AG09309 (cell line): ENCODE measurements at regions not wholly inside any gene's neighbourhood (a gene's known extent, or its start where the extent isn't known, plus 50 kb on each side); places are given as distances from the start of the nearest gene placed in this dataset.
A peak's percentile ranks its signal among the peaks of the same experiment; 100 is the strongest.
"Not testable (repeated sequence)": the region's sequence is repeated elsewhere in the genome, so short reads cannot be mapped to it uniquely, and the experiment has no call there.

Experiments used
- DNase-seq: peaks from one replicate; pipeline ENCODE4 v3.0.0-alpha.2; 2010; ENCODE audit warnings: low read depth
- H3K4me3 ChIP-seq: 2 replicates; pipeline ENCODE4 v1.5.1; 2011; ENCODE audit warnings: mild to moderate bottlenecking, low read depth, low read length, moderate library complexity; ENCODE audit not compliant: control insufficient read depth
- TF ChIP-seq, protein P1 (sequence below): IDR thresholded peaks from 2 replicates; pipeline ENCODE4 v1.5.1; 2011; ENCODE audit warnings: mild to moderate bottlenecking, low read depth, low read length, inconsistent platforms; ENCODE audit not compliant: insufficient read depth, control insufficient read depth; ENCODE audit errors: missing control alignments

DNA sequence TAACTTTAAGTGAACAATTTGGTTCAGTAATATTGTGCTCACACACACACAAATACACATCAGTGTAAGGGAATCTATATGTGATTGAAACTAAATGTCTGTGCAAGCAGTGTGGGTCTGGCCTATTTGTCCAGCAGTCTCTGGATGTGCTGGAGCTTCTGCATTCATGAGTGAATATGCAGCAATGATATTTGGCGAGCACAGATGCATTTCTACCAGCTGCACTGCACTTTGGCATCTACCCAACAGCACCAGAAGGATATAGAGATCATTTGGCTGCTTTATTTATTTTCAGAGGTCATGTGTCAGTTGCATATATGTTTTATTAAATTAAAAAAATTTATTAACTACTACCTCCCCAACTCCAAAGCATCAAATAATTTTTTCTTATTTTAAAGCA, 613.4 kb upstream of the NR3C2 start:
- DNase-seq = no peak
- TF ChIP-seq, protein P1, sequence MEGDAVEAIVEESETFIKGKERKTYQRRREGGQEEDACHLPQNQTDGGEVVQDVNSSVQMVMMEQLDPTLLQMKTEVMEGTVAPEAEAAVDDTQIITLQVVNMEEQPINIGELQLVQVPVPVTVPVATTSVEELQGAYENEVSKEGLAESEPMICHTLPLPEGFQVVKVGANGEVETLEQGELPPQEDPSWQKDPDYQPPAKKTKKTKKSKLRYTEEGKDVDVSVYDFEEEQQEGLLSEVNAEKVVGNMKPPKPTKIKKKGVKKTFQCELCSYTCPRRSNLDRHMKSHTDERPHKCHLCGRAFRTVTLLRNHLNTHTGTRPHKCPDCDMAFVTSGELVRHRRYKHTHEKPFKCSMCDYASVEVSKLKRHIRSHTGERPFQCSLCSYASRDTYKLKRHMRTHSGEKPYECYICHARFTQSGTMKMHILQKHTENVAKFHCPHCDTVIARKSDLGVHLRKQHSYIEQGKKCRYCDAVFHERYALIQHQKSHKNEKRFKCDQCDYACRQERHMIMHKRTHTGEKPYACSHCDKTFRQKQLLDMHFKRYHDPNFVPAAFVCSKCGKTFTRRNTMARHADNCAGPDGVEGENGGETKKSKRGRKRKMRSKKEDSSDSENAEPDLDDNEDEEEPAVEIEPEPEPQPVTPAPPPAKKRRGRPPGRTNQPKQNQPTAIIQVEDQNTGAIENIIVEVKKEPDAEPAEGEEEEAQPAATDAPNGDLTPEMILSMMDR = no peak
- H3K4me3 ChIP-seq = no peak overlapping the region

DNA sequence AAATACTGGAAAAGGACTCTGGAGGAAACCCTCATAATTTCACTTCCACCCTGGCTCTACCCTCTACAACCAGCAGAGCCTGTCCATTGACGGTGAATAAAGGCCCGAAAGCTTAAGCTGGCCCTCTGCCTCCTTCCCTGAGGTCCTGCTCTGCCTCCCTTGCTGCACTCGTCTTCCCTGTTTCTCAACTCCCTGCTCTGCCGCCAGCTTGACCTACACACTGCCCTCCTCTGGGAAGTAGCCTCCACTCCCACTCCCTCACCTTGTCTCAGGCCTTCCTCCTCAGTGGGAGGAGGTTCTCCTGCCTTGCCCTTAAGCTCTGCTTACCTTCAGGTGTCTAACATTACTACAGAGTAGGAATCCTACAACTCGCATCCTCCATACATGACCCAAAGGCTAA, 608.6 kb upstream of the NR3C2 start:
- no peak overlapping the region for H3K4me3 ChIP-seq
- DNase-seq = no peak

DNA sequence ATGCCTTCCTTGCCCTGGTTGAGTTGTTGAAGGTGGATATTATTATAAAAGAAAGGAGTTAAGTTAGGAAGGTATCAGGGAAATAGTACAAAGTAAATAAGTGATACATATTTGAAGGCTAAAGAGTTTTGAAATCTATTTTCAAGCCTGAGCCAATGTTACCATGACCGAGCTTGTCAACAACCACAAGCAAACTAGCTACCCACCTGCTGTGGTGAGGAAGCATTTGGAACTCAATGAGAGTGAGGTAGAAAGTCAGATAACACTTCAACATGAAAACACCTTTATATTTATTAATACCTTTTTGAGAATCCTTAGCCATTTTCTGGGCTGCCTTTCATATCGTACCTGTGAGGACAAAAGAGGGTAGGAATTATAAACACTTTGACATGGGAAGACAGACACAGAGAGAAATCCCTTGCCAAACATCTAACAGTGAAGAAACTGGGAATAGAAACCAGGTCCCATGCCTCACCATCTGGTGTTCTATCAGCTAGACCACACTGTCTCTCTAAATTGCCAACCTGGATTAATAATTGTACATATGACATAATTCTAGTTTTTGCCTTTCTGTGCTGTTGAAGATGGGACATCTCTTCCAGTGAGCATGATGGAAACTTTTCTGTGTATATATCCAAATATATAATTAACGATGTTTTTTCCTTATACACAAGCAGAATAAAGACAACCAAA, 606.4 kb upstream of the NR3C2 start:
- TF ChIP-seq, protein P1 = no peak
- no peak for DNase-seq
- H3K4me3 ChIP-seq = no peak overlapping the region

More for the DNA sequence above, 608.6 kb upstream of the NR3C2 start:
- TF ChIP-seq, protein P1 = no peak

DNA sequence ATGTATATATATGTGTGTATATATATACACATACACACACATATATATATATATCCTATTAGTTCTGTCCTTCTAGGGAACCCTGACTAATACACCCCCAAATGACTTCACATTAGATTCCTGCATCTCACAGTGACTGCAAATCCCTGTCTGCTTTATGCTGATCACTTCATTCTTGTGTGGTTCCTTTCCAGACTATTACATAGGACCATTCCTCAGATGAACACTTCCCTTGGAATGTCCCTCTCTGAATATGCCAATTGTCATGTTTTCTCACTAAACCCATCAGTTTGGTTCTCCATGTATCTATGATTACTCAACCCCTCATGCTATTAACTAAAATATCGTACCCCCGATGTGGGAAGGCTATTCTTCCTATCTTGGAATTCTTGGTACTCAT, 605.2 kb upstream of the NR3C2 start:
- no peak for DNase-seq
- no peak overlapping the region for H3K4me3 ChIP-seq
- TF ChIP-seq, protein P1 = no peak

DNA sequence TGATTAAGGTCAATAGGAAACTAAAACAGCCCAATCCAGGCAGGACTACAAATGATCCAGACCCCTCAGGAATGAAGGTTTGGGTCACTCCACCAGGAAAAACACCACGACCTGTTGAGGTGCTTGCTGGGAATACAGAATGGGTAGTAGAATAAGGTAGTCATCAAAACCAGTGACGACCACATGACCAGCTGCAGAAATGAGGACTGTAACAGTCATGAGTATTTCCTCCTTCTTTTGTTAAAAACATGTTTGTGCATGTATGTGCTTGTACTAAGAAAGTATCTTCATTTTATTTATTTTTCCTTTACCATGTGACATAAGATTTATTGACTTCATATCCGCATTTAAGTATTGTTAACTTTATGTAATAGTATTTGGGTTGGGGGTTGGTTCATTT, 603.5 kb upstream of the NR3C2 start:
- TF ChIP-seq, protein P1 = no peak
- DNase-seq = no peak
- no peak overlapping the region for H3K4me3 ChIP-seq

DNA sequence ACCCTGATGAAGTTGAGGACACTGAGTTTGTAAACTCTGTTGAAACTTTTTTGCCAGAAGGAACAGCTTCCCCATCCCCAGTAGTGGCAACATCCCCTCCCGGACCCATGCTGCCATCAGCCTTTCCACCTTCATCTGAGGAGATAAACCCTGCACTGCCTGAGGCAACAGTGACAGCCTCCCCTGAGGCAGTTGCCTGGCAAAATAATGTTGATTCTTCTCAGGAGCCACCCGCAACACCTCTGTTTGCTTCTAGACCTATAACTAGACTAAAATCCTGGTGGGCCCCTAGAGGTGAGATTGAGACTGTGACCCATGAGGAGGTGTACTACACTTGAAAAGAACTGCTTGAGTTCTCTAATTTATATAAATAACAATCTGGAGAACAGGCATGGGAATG, 597.6 kb upstream of the NR3C2 start:
- not testable (repeated sequence) for H3K4me3 ChIP-seq, DNase-seq

DNA sequence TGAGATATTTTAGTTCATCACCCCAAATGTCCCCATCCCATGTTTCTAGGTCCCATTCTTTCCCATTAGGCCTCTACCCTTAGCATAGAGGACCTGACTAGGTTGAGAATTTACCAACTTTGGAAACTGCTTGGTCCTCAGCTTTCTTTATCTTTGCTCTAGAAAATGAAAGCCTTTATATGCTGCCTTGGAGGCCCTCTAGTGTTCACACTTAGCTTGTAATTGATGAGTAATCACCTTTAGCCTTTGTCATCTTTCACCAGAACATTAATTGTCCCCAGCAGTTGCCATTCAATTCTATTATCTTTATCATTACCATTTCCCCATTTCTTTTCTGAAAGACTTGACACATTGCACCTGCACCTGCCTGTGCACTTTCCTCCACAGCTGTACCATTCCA, 589.2 kb upstream of the NR3C2 start:
- no peak for DNase-seq
- TF ChIP-seq, protein P1 = peak; percentile 28
- no peak overlapping the region for H3K4me3 ChIP-seq
